ENCODE measurements at regions not wholly inside any gene's neighbourhood (a gene's known extent, or its start where the extent isn't known, plus 50 kb on each side); places are given as distances from the start of the nearest gene placed in this dataset.

- DNase-seq (ENCODE audit: low read depth): no peak
- TF ChIP-seq, protein P1, sequence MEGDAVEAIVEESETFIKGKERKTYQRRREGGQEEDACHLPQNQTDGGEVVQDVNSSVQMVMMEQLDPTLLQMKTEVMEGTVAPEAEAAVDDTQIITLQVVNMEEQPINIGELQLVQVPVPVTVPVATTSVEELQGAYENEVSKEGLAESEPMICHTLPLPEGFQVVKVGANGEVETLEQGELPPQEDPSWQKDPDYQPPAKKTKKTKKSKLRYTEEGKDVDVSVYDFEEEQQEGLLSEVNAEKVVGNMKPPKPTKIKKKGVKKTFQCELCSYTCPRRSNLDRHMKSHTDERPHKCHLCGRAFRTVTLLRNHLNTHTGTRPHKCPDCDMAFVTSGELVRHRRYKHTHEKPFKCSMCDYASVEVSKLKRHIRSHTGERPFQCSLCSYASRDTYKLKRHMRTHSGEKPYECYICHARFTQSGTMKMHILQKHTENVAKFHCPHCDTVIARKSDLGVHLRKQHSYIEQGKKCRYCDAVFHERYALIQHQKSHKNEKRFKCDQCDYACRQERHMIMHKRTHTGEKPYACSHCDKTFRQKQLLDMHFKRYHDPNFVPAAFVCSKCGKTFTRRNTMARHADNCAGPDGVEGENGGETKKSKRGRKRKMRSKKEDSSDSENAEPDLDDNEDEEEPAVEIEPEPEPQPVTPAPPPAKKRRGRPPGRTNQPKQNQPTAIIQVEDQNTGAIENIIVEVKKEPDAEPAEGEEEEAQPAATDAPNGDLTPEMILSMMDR (conservative IDR thresholded peaks at IDR 0.05; ENCODE audit: control insufficient read depth, insufficient read depth, low read depth, low read length): no peak
These were observed 397.4 kb upstream of the SLC24A2 start for GRCh38 chr9:20186231-20186630.

DNA sequence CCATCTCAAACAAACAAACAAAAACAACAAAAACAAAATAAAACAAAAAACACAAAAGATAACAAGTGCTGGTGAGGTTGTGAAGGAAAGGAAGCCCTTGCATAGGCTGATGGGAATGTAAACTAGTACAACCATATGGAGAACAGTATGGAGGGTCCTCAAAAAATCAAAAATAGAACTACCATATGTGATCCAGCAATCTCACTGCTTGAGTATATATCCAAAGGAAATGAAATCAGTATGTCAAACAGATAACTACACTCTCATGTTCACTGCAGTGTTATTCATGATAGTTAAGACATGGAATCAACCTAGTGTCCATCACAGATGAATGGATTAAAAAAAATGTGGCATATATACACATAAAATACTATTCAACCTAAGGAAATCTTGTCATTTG lies 395.7 kb upstream of the SLC24A2 start:
- TF ChIP-seq, protein P1 (conservative IDR thresholded peaks at IDR 0.05; ENCODE audit: control insufficient read depth, insufficient read depth, low read depth, low read length): no peak
- no peak overlapping the region for H3K4me3 ChIP-seq (ENCODE audit: control insufficient read depth, low read depth, low read length)
- DNase-seq (ENCODE audit: low read depth): no peak

More at GRCh38 chr9:20186231-20186630, 397.4 kb upstream of the SLC24A2 start:
- H3K4me3 ChIP-seq (ENCODE audit: control insufficient read depth, low read depth, low read length): no peak overlapping the region

DNA sequence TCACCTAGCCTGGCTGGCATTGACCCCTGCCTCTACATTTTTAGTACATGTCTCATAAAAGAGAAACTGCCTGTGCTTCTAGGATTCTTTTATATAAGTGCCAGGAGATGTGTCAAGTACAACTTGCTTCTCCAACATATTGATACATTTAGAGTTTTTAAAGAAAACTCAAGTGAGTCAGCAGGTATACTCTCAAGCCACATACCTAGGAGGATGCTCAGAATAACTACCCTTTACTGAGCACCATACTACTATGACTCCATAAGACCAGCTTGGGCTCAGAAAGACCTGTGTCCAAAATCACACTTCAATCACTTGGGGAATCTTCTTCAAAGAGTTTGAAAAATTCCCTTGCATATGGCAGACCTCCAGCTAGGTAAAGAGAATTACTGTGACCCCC lies 389.8 kb upstream of the SLC24A2 start:
- no peak for DNase-seq (ENCODE audit: low read depth)
- TF ChIP-seq, protein P1 (conservative IDR thresholded peaks at IDR 0.05; ENCODE audit: control insufficient read depth, insufficient read depth, low read depth, low read length): no peak
- H3K4me3 ChIP-seq (ENCODE audit: control insufficient read depth, low read depth, low read length): no peak overlapping the region

GRCh38 chr9:20178197-20178596 lies 389.4 kb upstream of the SLC24A2 start:
- TF ChIP-seq, protein P1 (conservative IDR thresholded peaks at IDR 0.05; ENCODE audit: control insufficient read depth, insufficient read depth, low read depth, low read length): no peak
- no peak for DNase-seq (ENCODE audit: low read depth)
- H3K4me3 ChIP-seq (ENCODE audit: control insufficient read depth, low read depth, low read length): no peak overlapping the region

DNA sequence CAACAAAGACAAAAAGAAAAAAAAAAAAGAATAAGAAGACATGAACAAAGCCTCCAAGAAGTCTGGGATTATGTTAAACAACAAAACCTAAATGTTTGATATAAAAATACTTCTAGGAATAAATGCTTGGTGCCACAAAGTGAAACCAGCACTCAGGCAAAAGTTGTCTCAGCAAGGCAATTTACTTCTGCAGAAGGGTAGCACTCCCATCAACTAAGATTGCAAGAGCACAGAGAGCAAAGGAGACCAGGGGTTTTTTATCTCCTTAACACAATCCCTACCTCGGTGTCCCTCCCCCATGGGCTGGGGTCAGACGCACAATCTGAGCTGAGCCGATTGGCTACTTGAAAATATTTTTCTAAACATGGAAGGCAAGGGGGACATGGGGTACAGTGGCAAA lies 381.3 kb upstream of the SLC24A2 start:
- H3K4me3 ChIP-seq (ENCODE audit: control insufficient read depth, low read depth, low read length): no peak overlapping the region
- TF ChIP-seq, protein P1 (conservative IDR thresholded peaks at IDR 0.05; ENCODE audit: control insufficient read depth, insufficient read depth, low read depth, low read length): no peak
- no peak for DNase-seq (ENCODE audit: low read depth)

DNA sequence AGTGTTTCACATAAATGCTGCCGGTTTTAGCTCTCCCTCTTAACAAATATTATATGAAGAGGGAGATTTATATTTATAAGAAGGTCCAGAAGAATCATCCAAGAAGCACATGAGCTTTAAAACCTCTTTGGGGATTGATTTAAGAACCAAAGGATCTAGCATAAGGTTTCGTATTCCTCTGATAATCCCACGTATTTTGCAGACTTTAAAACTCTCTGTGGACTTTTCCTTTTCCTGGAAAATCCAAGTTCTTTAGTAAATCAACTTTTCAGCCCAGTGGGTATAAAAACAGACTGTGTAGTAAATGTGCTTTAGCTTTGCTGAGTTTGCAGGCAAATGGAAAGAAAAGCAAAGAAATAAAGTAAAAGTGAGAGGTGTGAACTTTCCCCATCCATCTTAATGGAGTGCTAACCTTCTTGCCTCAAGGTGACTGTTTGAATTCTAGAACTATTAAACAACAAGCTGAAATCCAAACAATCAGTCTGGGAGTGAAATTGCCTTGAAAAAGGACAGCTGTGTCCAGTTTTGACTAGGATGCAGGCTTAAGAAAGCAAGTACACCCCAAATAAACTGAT lies 363.4 kb upstream of the SLC24A2 start:
- TF ChIP-seq, protein P1 (conservative IDR thresholded peaks at IDR 0.05; ENCODE audit: control insufficient read depth, insufficient read depth, low read depth, low read length): no peak
- H3K4me3 ChIP-seq (ENCODE audit: control insufficient read depth, low read depth, low read length): no peak overlapping the region
- DNase-seq (ENCODE audit: low read depth): no peak

- no peak overlapping the region for H3K4me3 ChIP-seq (ENCODE audit: control insufficient read depth, low read depth, low read length)
- TF ChIP-seq, protein P1 (conservative IDR thresholded peaks at IDR 0.05; ENCODE audit: control insufficient read depth, insufficient read depth, low read depth, low read length): no peak
- DNase-seq (ENCODE audit: low read depth): no peak
These were observed 359.6 kb upstream of the SLC24A2 start for GRCh38 chr9:20148416-20148815.
